Colonic mucosa (tissue), 4 donors: ENCODE measurements at regions not wholly inside any gene's neighbourhood (a gene's known extent, or its start where the extent isn't known, plus 50 kb on each side); places are given as distances from the start of the nearest gene placed in this dataset.

Source experiments
- DNase-seq: peaks from one replicate; pipeline ENCODE4 v3.0.0-alpha.2; 2020
- H3K27ac ChIP-seq: fragments of 200-600 bp; one replicate; pipeline ENCODE4 v1.8.0; 2021
- H3K27me3 ChIP-seq: fragments of 200-600 bp; one replicate; pipeline ENCODE4 v1.8.0; 2021
- H3K36me3 ChIP-seq: fragments of 200-600 bp; one replicate; pipeline ENCODE4 v1.8.0; 2021
- H3K4me1 ChIP-seq: fragments of 200-600 bp; one replicate; pipeline ENCODE4 v1.8.0; 2021; ENCODE audit warnings: mild to moderate bottlenecking
- H3K4me3 ChIP-seq: fragments of 200-600 bp; one replicate; pipeline ENCODE4 v1.8.0; 2021
- H3K9ac ChIP-seq, 2 donors: one replicate each; pipeline ENCODE4 v1.7.0; 2013; ENCODE audit warnings: control low read depth in 2 of 2, low read depth in 2 of 2, low read length in 2 of 2
- H3K9me3 ChIP-seq: fragments of 200-600 bp; one replicate; pipeline ENCODE4 v1.8.0; 2021
- intact Hi-C: fragments of 100-400 bp; cut with DNase I; formaldehyde crosslinking; loops from one replicate; pipeline ENCODE4 v1.14.1; 2022
- TF ChIP-seq, protein P1 (sequence below): fragments of 200-600 bp; IDR thresholded peaks from one replicate; pipeline ENCODE4 v1.8.0; 2022; ENCODE audit warnings: antibody characterized with exemption, mild to moderate bottlenecking
- donor health status: healthy.
- donor health status: DM: no; HTN: no; CAD: no.
- donor health status: DM: no; HTN: no; CAD: no.

DNA sequence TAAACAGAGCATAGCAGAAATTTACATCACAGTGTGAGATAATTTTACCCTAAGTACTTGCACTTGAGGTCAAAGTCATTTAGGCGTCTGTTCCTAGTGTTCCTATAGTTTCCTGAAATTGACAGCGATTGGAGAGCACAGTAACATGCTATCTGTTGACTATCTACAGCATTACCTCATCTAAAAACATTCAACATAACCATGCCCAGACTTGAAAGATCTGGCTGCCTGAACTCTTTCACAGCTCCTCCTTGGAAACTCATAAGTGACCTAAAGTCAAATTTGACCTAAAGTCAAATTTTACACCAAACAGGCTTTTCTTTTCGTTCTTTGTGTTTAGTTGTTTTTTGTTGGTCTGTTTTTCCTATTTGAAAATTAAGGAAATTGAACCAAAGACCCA lies 233.8 kb upstream of the UBASH3B start:
- no peaks in the 10 kb centered on the region for H3K27me3 ChIP-seq
- TF ChIP-seq, protein P1, sequence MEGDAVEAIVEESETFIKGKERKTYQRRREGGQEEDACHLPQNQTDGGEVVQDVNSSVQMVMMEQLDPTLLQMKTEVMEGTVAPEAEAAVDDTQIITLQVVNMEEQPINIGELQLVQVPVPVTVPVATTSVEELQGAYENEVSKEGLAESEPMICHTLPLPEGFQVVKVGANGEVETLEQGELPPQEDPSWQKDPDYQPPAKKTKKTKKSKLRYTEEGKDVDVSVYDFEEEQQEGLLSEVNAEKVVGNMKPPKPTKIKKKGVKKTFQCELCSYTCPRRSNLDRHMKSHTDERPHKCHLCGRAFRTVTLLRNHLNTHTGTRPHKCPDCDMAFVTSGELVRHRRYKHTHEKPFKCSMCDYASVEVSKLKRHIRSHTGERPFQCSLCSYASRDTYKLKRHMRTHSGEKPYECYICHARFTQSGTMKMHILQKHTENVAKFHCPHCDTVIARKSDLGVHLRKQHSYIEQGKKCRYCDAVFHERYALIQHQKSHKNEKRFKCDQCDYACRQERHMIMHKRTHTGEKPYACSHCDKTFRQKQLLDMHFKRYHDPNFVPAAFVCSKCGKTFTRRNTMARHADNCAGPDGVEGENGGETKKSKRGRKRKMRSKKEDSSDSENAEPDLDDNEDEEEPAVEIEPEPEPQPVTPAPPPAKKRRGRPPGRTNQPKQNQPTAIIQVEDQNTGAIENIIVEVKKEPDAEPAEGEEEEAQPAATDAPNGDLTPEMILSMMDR: no peak
- H3K9me3 ChIP-seq: no peaks in the 10 kb centered on the region
- intact Hi-C loops: no loop called here
- H3K36me3 ChIP-seq: no peaks in the 10 kb centered on the region
- no peak overlapping the region for H3K27ac ChIP-seq
- no peaks in the 10 kb centered on the region for H3K4me1 ChIP-seq
- no peak overlapping the region for H3K9ac ChIP-seq
- H3K4me3 ChIP-seq: no peak overlapping the region
- DNase-seq: no peak

DNA sequence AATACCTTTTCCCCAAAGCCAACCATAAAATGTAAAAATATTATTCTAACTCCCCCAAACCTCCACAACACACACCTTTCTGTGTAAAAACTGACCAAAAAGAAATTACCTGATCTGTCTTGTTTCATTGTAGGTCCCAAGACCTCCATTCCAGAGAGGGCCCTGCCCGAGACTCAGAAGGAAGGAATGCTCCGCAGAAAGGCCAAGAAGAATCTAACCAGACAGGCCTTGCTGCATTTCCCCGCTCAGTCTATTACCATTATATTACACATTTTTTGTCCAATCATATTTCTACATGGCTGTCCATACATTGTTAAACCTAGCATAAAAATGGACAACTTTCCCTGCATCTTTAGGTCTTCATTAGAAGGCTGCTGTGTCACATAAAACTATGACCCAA lies 237.5 kb upstream of the UBASH3B start:
- TF ChIP-seq, protein P1: no peak
- no peak overlapping the region for H3K27ac ChIP-seq
- intact Hi-C loops: no loop called here
- no peaks in the 10 kb centered on the region for H3K27me3 ChIP-seq
- no peak for DNase-seq
- H3K9me3 ChIP-seq: no peaks in the 10 kb centered on the region
- H3K4me3 ChIP-seq: no peak overlapping the region
- no peaks in the 10 kb centered on the region for H3K36me3 ChIP-seq
- H3K9ac ChIP-seq: no peak overlapping the region
- no peaks in the 10 kb centered on the region for H3K4me1 ChIP-seq

DNA sequence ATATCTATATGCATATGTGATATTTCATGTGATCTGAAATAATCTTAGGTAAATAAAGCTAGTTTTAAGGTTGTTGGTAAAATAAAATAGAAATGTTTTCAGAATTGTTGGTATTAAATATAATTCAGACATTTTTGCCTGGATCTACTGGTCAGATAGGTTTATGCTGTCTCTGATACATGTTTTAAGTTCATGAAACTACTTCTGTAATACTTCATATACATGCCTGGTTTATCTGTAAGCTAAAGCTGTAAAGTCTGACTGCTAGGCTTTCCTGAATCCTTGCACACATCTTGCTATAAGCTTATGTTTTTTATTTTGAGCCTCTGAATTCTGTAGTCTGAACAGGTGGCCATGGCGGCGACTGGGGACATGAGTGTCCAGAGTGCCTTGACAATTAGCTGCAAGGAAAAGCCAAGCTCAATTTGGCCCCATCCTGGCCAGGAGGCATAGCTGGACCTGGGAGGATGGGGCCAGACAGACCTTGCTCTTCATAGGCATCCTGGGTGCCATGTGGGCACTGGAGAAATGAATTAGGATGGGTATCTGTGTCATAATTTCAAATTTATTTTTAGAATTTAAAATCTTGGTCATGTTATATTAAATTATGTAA lies 241.0 kb upstream of the UBASH3B start:
- no peak overlapping the region for H3K4me3 ChIP-seq
- no peaks in the 10 kb centered on the region for H3K27me3 ChIP-seq
- no peak overlapping the region for H3K27ac ChIP-seq
- no peaks in the 10 kb centered on the region for H3K9me3 ChIP-seq
- no peak for DNase-seq
- no peaks in the 10 kb centered on the region for H3K4me1 ChIP-seq
- TF ChIP-seq, protein P1: no peak
- no peak overlapping the region for H3K9ac ChIP-seq
- no peaks in the 10 kb centered on the region for H3K36me3 ChIP-seq
- intact Hi-C loops: no loop called here

DNA sequence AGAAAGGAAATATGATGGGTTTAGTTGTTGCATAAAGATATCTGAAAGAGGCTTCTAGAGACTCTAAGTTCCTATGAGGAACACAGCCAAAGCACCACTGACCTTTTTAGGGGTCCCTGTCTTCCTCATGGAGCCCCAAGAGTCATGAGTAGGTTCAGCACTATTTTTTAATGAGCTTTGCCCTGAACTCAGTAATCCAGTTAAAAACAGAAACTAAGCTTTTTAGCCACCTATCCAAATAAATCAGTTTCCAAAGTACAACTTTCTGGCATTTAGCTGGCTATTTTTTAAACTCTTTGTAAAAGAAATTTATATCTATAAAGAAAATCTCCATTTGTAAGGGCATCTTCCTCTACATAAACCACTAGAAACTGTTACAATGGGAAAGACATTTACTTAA lies 241.8 kb upstream of the UBASH3B start:
- H3K36me3 ChIP-seq: no peaks in the 10 kb centered on the region
- no peaks in the 10 kb centered on the region for H3K9me3 ChIP-seq
- H3K9ac ChIP-seq: no peak overlapping the region
- no peaks in the 10 kb centered on the region for H3K4me1 ChIP-seq
- H3K27me3 ChIP-seq: no peaks in the 10 kb centered on the region
- TF ChIP-seq, protein P1: no peak
- intact Hi-C loops: no loop called here
- DNase-seq: no peak
- H3K4me3 ChIP-seq: no peak overlapping the region
- no peak overlapping the region for H3K27ac ChIP-seq

DNA sequence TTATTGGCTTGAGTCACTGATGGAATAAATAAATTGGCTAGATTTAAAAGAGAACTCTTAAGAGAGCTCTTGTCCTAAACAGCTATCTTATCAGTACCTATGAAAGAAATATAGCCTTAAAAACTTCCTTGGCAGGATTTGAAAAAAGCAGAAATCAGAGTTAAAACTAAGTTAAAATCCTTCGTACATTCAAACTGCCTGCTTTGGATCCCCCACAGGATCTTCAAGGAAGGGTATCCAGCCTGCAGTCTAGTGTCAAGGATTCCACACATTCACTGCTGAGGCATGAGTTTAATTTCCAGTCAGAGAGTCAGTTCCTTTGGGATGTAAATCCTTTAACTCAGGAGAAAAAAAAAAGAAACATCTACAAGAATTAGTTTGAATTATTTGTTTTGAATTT lies 242.9 kb upstream of the UBASH3B start:
- Histone ChIP-seq H3K9ac (no peak overlapping the region), H3K9me3 (no peaks in the 10 kb centered on the region), H3K4me3 (no peak overlapping the region), H3K27ac (no peak overlapping the region), H3K27me3 (no peaks in the 10 kb centered on the region), H3K4me1 (no peaks in the 10 kb centered on the region), H3K36me3 (no peaks in the 10 kb centered on the region)
- DNase-seq: no peak
- TF ChIP-seq, protein P1: no peak
- intact Hi-C loops: no loop called here

DNA sequence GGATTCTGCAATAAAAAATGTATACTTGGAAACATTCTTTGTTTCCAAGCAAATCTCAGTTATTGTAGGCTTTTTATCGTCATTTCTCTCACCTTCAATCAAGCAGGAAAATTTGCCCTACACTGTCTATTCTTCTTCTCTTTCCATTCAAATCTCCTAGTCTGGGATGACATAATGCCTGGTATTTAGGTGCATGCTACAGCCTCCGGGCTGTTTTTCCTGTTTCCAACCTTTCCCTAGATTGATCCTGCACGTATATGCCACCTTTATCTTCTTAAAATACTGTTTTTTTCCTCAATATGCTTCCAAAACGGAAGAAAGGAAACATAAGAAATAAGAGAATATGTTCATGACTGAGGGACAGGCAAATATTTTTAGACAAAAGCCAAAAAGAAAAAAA lies 249.1 kb upstream of the UBASH3B start:
- no peaks in the 10 kb centered on the region for H3K36me3 ChIP-seq
- H3K27ac ChIP-seq: no peak overlapping the region
- no peaks in the 10 kb centered on the region for H3K4me1 ChIP-seq
- H3K27me3 ChIP-seq: no peaks in the 10 kb centered on the region
- no peaks in the 10 kb centered on the region for H3K9me3 ChIP-seq
- intact Hi-C loops: no loop called here
- TF ChIP-seq, protein P1: no peak
- no peak overlapping the region for H3K9ac ChIP-seq
- no peak for DNase-seq
- no peak overlapping the region for H3K4me3 ChIP-seq
